DOHH2 (cell line): ENCODE measurements at regions not wholly inside any gene's neighbourhood (a gene's known extent, or its start where the extent isn't known, plus 50 kb on each side); places are given as distances from the start of the nearest gene placed in this dataset.

Experiments
- H3F3A ChIP-seq: fragments of 200-600 bp; sonication (generic), shearing (Covaris generic); 2 replicates; pipeline ENCODE4 v1.6.0; 2016; ENCODE audit warnings: antibody characterized with exemption, mild to moderate bottlenecking; ENCODE audit not compliant: control insufficient read depth, insufficient read depth
- H3K27ac ChIP-seq: fragments of 200-600 bp; sonication (generic); 2 replicates; pipeline ENCODE4 v1.5.1; 2014; ENCODE audit warnings: low read depth, mild to moderate bottlenecking, low read length, moderate library complexity
- H3K27me3 ChIP-seq: fragments of 200-600 bp; sonication (generic); 2 replicates; pipeline ENCODE4 v1.6.1; 2014; ENCODE audit warnings: mild to moderate bottlenecking, low read length, mixed read lengths; ENCODE audit not compliant: control insufficient read depth
- H3K36me3 ChIP-seq: fragments of 200-600 bp; sonication (generic); 2 replicates; pipeline ENCODE4 v1.6.1; 2014; ENCODE audit warnings: mild to moderate bottlenecking, low read length, moderate library complexity, mixed read lengths; ENCODE audit not compliant: control insufficient read depth
- H3K4me1 ChIP-seq: fragments of 200-600 bp; sonication (generic); 2 replicates; pipeline ENCODE4 v1.6.1; 2014; ENCODE audit warnings: mild to moderate bottlenecking, low read length, mixed read lengths; ENCODE audit not compliant: control insufficient read depth
- H3K4me2 ChIP-seq: fragments of 200-600 bp; sonication (generic); 2 replicates; pipeline ENCODE4 v1.6.0; 2014; ENCODE audit warnings: mild to moderate bottlenecking, low read length, moderate library complexity
- H3K4me3 ChIP-seq: fragments of 200-600 bp; sonication (generic); 2 replicates; pipeline ENCODE4 v1.5.1; 2014; ENCODE audit warnings: mild to moderate bottlenecking, low read length, mixed read lengths
- H3K79me2 ChIP-seq: fragments of 200-600 bp; sonication (generic); 2 replicates; pipeline ENCODE4 v1.6.1; 2014; ENCODE audit warnings: mild to moderate bottlenecking, low read length, mixed read lengths; ENCODE audit not compliant: control insufficient read depth
- H3K9me2 ChIP-seq: fragments of 200-600 bp; sonication (generic); replicated peaks from 2 replicates; pipeline ENCODE4 v1.6.1; 2014; ENCODE audit warnings: mild to moderate bottlenecking, low read length, mixed read lengths; ENCODE audit not compliant: control insufficient read depth
- H3K9me3 ChIP-seq: fragments of 200-600 bp; sonication (generic); 2 replicates; pipeline ENCODE4 v1.6.1; 2014; ENCODE audit warnings: antibody characterized with exemption, low read length, mixed read lengths; ENCODE audit not compliant: control insufficient read depth, insufficient read depth
- H4K20me1 ChIP-seq: fragments of 200-600 bp; sonication (generic); 2 replicates; pipeline ENCODE4 v1.6.0; 2014; ENCODE audit warnings: low read depth, mild to moderate bottlenecking, antibody characterized with exemption, low read length, moderate library complexity; ENCODE audit not compliant: control insufficient read depth, insufficient read depth
- EZH2phosphoT487 ChIP-seq: fragments of 200-600 bp; sonication (generic); IDR thresholded peaks from 2 replicates; pipeline ENCODE4 v1.6.1; 2017; ENCODE audit warnings: borderline replicate concordance, mild to moderate bottlenecking, antibody characterized with exemption, low read length, moderate library complexity, mixed read lengths
- TF ChIP-seq, protein P1 (sequence below): fragments of 200-600 bp; sonication (generic); IDR thresholded peaks from one replicate; pipeline ENCODE4 v1.5.1; 2014; ENCODE audit warnings: antibody characterized with exemption, mild to moderate bottlenecking, low read depth, low read length; ENCODE audit not compliant: poor library complexity, severe bottlenecking

DNA sequence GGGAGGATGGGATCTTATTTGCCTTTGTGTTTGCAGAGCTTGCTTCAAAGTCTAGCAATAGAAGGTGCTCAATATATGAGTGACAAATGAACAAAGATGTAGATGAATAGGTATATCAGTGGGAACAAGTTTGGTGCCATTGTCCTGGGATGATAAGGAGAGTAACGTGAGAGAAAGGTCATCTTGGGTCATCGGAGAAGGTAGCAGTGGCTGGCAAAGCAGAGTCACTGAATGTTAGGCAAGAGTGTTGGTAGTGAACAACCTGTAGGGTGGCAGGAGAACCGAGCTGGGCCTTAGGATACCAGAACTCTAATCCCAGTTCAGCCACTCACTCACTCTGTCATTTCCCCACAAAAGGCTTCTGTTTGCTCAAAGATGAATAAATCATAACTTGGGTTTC is 87.2 kb downstream of the CCDC71L start:
- Histone ChIP-seq H4K20me1 (no peaks in the 10 kb centered on the region), H3K9me3 (no peaks in the 10 kb centered on the region), H3K27ac (no peak overlapping the region), H3K9me2 (no peaks in the 10 kb centered on the region), H3K4me3 (no peak overlapping the region), H3K4me1 (peaks cover 5% of the 10 kb centered on the region), H3K36me3 (no peaks in the 10 kb centered on the region), H3F3A (no peaks in the 10 kb centered on the region), H3K27me3 (peaks cover 17% of the 10 kb centered on the region; the same call in 1 of the 2 replicates), H3K79me2 (no peaks in the 10 kb centered on the region), H3K4me2 (no peak overlapping the region)
- TF ChIP-seq EZH2phosphoT487, result no peak
- TF ChIP-seq, protein P1, sequence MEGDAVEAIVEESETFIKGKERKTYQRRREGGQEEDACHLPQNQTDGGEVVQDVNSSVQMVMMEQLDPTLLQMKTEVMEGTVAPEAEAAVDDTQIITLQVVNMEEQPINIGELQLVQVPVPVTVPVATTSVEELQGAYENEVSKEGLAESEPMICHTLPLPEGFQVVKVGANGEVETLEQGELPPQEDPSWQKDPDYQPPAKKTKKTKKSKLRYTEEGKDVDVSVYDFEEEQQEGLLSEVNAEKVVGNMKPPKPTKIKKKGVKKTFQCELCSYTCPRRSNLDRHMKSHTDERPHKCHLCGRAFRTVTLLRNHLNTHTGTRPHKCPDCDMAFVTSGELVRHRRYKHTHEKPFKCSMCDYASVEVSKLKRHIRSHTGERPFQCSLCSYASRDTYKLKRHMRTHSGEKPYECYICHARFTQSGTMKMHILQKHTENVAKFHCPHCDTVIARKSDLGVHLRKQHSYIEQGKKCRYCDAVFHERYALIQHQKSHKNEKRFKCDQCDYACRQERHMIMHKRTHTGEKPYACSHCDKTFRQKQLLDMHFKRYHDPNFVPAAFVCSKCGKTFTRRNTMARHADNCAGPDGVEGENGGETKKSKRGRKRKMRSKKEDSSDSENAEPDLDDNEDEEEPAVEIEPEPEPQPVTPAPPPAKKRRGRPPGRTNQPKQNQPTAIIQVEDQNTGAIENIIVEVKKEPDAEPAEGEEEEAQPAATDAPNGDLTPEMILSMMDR, result no peak

DNA sequence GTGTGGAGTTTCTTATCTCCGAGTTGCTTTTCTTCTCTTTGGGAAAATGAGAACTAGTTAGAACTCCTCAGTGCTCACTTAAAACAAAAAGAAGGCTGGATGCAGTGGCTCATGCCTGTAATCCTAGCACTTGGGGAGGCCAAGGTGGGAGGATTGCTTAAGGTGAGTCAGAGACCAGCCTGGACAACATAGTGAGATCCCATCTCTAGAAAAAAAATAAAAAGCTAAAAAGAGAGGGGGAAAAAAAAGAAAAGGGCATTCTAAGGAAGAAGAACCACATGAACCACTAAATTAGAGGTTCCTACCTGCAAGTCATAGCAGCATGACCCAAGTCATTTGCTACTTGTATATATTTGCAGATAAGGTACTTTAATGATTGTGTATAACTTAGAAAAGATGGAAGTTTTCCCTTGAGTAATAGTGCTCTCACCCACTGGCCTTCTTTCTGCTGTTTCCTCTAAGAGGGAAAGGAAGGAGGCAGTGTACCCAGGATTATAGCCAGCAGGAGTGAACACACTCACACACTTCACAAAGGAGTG is 87.8 kb downstream of the CCDC71L start:
- Histone ChIP-seq H3K36me3 (no peaks in the 10 kb centered on the region), H4K20me1 (no peaks in the 10 kb centered on the region), H3K27me3 (peaks cover 17% of the 10 kb centered on the region; the same call in 1 of the 2 replicates), H3K9me2 (no peaks in the 10 kb centered on the region), H3K4me3 (no peak overlapping the region), H3K9me3 (no peaks in the 10 kb centered on the region), H3K4me1 (peaks cover 8% of the 10 kb centered on the region), H3K4me2 (no peak overlapping the region), H3K79me2 (no peaks in the 10 kb centered on the region), H3K27ac (no peak overlapping the region), H3F3A (no peaks in the 10 kb centered on the region)
- no peak for TF ChIP-seq EZH2phosphoT487
- TF ChIP-seq, protein P1, result no peak

DNA sequence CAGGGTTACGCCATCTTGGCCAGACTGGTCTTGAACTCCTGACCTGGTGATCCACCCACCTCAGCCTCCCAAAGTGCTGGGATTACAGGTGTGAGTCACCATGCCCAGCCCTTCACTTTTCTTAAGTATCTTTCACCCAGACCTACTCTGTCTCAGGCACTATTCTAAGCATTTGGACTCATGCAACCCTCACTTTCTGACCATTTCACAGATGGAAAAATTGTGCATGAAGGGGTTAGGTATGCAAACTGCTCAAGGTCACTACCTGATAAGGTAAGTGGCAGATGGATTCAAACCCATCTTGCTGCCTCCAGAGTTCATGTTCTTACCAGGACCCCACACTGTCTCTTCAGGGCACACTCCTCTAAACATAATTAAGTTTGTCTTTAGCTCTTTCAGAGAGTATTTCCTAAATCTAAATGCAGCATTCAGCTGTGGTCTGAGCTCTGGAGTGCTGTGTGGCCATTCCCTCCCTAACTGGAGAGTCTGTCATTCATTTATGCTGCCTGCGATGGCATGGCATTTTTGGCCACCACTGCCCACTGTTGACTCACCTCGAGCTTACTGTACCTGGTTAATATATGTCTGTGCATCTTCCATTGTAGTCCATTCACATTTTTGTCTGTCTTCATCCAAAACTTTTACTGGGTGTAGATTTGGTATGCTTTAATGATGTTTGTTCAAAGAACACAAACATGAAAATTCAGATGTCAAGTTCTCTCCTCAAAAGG is 88.4 kb downstream of the CCDC71L start:
- no peaks in the 10 kb centered on the region for H3K9me2 ChIP-seq
- no peak overlapping the region for H3K4me2 ChIP-seq
- no peaks in the 10 kb centered on the region for H3K9me3 ChIP-seq
- TF ChIP-seq EZH2phosphoT487, result no peak
- TF ChIP-seq, protein P1, result no peak
- peaks cover 17% of the 10 kb centered on the region; the same call in 1 of the 2 replicates for H3K27me3 ChIP-seq
- H3F3A ChIP-seq, result no peaks in the 10 kb centered on the region
- no peak overlapping the region for H3K4me3 ChIP-seq
- no peak overlapping the region for H3K27ac ChIP-seq
- no peaks in the 10 kb centered on the region for H3K79me2 ChIP-seq
- no peaks in the 10 kb centered on the region for H4K20me1 ChIP-seq
- no peaks in the 10 kb centered on the region for H3K36me3 ChIP-seq
- peaks cover 8% of the 10 kb centered on the region for H3K4me1 ChIP-seq
